ENCODE measurements at regions not wholly inside any gene's neighbourhood (a gene's known extent, or its start where the extent isn't known, plus 50 kb on each side); places are given as distances from the start of the nearest gene placed in this dataset.

- RAD21 ChIA-PET (ENCODE audit: low non-redundant PET in 1 of 2, low total read pairs in 2 of 2, uncharacterized antibody in 2 of 2, unreplicated experiment in 2 of 2) = no interaction called here
- Histone ChIP-seq H3K27me3 (ENCODE audit: insufficient read depth, low read length) (no peaks in the 10 kb centered on the region), H4K20me1 (ENCODE audit: insufficient read depth) (no peaks in the 10 kb centered on the region), H3K79me2 (ENCODE audit: insufficient read depth, low read length) (no peaks in the 10 kb centered on the region), H3K36me3 (ENCODE audit: control insufficient read depth in 1 of 2, insufficient read depth in 2 of 2, low read length in 2 of 2) (no peaks in the 10 kb centered on the region), H3K9me3 (ENCODE audit: control insufficient read depth in 1 of 2, insufficient read depth in 1 of 2, low read depth in 1 of 2, low read length in 2 of 2) (no peaks in the 10 kb centered on the region), H3K9me2 (ENCODE audit: insufficient read depth) (no peaks in the 10 kb centered on the region), H3K4me1 (ENCODE audit: control insufficient read depth in 1 of 2, insufficient read depth in 2 of 2, low read length in 2 of 2) (peaks cover 0 to 7% of the 10 kb centered on the region in 2 experiments; a peak in 1 of 4 replicates), H3K9ac (ENCODE audit: low read length) (no peak overlapping the region), H3K4me3 (replicated peaks in 1 of 2; ENCODE audit: low read depth in 1 of 2, low read length in 2 of 2) (no peak overlapping the region), H3K4me2 (ENCODE audit: low read length) (no peak overlapping the region), H2AFZ (ENCODE audit: low read depth, low read length, poor library complexity, severe bottlenecking) (no peak overlapping the region), H3K27ac (ENCODE audit: low read depth, low read length) (no peak overlapping the region)
- no peak for ATAC-seq
- CTCF ChIA-PET = no interaction called here
- intact Hi-C loops (cut with micrococcal nuclease) = no loop called here
- POLR2A ChIA-PET = no interaction called here
- no peak for DNase-seq (ENCODE audit: low read depth, low spot score)
- no TSS peak for BruUV-seq (replicated peaks)
- no peak for TF ChIP-seq EZH2 (IDR thresholded peaks at IDR 0.05)
- TF ChIP-seq, protein P1, sequence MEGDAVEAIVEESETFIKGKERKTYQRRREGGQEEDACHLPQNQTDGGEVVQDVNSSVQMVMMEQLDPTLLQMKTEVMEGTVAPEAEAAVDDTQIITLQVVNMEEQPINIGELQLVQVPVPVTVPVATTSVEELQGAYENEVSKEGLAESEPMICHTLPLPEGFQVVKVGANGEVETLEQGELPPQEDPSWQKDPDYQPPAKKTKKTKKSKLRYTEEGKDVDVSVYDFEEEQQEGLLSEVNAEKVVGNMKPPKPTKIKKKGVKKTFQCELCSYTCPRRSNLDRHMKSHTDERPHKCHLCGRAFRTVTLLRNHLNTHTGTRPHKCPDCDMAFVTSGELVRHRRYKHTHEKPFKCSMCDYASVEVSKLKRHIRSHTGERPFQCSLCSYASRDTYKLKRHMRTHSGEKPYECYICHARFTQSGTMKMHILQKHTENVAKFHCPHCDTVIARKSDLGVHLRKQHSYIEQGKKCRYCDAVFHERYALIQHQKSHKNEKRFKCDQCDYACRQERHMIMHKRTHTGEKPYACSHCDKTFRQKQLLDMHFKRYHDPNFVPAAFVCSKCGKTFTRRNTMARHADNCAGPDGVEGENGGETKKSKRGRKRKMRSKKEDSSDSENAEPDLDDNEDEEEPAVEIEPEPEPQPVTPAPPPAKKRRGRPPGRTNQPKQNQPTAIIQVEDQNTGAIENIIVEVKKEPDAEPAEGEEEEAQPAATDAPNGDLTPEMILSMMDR (IDR thresholded peaks at IDR 0.05 in 2 of 3, conservative IDR thresholded peaks at IDR 0.05 in 1 of 3; ENCODE audit: borderline replicate concordance in 1 of 3, insufficient read depth in 1 of 3, low read depth in 2 of 3, low read length in 2 of 3) = no peak
- no peak for TF ChIP-seq TCF7L2 (IDR thresholded peaks at IDR 0.05; ENCODE audit: borderline replicate concordance, extremely low read depth, insufficient read depth, insufficient read length)
- TF ChIP-seq ELF1 (IDR thresholded peaks at IDR 0.05; ENCODE audit: borderline replicate concordance, low read depth) = no peak
- no peak for TF ChIP-seq SIN3A (IDR thresholded peaks at IDR 0.05; ENCODE audit: low read depth)
- TF ChIP-seq ZNF274 (IDR thresholded peaks at IDR 0.05; ENCODE audit: low read depth, low read length) = no peak
- TF ChIP-seq POLR2AphosphoS5 (IDR thresholded peaks at IDR 0.05; ENCODE audit: low read depth, low read length) = no peak
- TF ChIP-seq FOSL1 (IDR thresholded peaks at IDR 0.05; ENCODE audit: low read depth) = no peak
- TF ChIP-seq, protein P2, sequence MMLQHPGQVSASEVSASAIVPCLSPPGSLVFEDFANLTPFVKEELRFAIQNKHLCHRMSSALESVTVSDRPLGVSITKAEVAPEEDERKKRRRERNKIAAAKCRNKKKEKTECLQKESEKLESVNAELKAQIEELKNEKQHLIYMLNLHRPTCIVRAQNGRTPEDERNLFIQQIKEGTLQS (IDR thresholded peaks at IDR 0.05) = no peak
Observed at GRCh38 chr4:117634716-117635115, 399.6 kb upstream of the NDST3 start.

Measured in HCT116 (cell line).